Breast epithelium (tissue), 4 donors: ENCODE measurements at regions not wholly inside any gene's neighbourhood (a gene's known extent, or its start where the extent isn't known, plus 50 kb on each side); places are given as distances from the start of the nearest gene placed in this dataset.

Source experiments
- DNase-seq, 2 donors: peaks; one replicate each; pipeline ENCODE4 v3.0.0-alpha.2; 2019; ENCODE audit warnings: low spot score in 2 of 2
- H3K27ac ChIP-seq, 2 donors: fragments of 200-600 bp; sonication (generic) in 1 of 2; one replicate each; pipeline ENCODE4 v1.5.1; 2016 to 2019; ENCODE audit warnings: mild to moderate bottlenecking in 1 of 2
- H3K27me3 ChIP-seq, 2 donors: fragments of 200-600 bp; sonication (generic) in 1 of 2; one replicate each; pipeline versions ENCODE4 v1.5.1 to v1.6.0; 2017 to 2019; ENCODE audit warnings: control low read depth in 1 of 2, mild to moderate bottlenecking in 1 of 2
- H3K36me3 ChIP-seq: fragments of 200-600 bp; one replicate; pipeline ENCODE4 v1.5.1; 2019
- H3K4me1 ChIP-seq, 2 donors: fragments of 200-600 bp; sonication (generic); one replicate each; pipeline ENCODE4 v1.5.1; 2016 to 2019; ENCODE audit warnings: control low read depth in 1 of 2
- H3K4me3 ChIP-seq, 3 donors: fragments of 200-600 bp; sonication (generic); 1 replicate in 2 of 3; 2 replicates in 1 of 3; pipeline ENCODE4 v1.5.1; 2016 to 2019; ENCODE audit warnings: mild to moderate bottlenecking in 3 of 3, moderate library complexity in 2 of 3
- H3K9me3 ChIP-seq, 2 donors: fragments of 200-600 bp; sonication (generic) in 1 of 2; one replicate each; pipeline ENCODE4 v1.5.1; 2016 to 2019; ENCODE audit warnings: control low read depth in 1 of 2
- CTCF ChIP-seq, 3 donors: fragments of 450-650 bp; IDR thresholded peaks; one replicate each; pipeline ENCODE4 v1.5.1; 2016 to 2017; ENCODE audit warnings: antibody characterized with exemption in 3 of 3, mild to moderate bottlenecking in 3 of 3, moderate library complexity in 3 of 3
- POLR2A ChIP-seq: fragments of 450-650 bp; IDR thresholded peaks from one replicate; pipeline ENCODE4 v1.6.1; 2016; ENCODE audit warnings: antibody characterized with exemption, mild to moderate bottlenecking, moderate library complexity
- POLR2AphosphoS5 ChIP-seq, 3 donors: sonication (generic); formaldehyde crosslinking; IDR thresholded peaks; one replicate each; pipeline ENCODE4 v1.6.1; 2017; ENCODE audit warnings: antibody characterized with exemption in 3 of 3
- intact Hi-C: fragments of 100-400 bp; cut with DNase I; formaldehyde crosslinking; loops from one replicate; pipeline ENCODE4 v1.15.1; 2023; ENCODE audit warnings: low total_unique reads

- TF ChIP-seq POLR2AphosphoS5 (IDR thresholded peaks at IDR 0.05) (no peak), POLR2A (no peak), CTCF (IDR thresholded peaks at IDR 0.05) (no peak)
- intact Hi-C loops, result loop anchor here (10.0 kb wide), 1 partner anchor 1892 kb away; no protein-coding TSS in a partner anchor
- no peak for DNase-seq
- no peaks in the 10 kb centered on the region for H3K36me3 ChIP-seq
- H3K9me3 ChIP-seq, result no peaks in the 10 kb centered on the region
- H3K4me1 ChIP-seq, result no peaks in the 10 kb centered on the region
- H3K27ac ChIP-seq, result no peak overlapping the region
- no peak overlapping the region for H3K4me3 ChIP-seq
- H3K27me3 ChIP-seq, result no peaks in the 10 kb centered on the region
Observed at GRCh38 chr12:3436461-3437065, 54.4 kb upstream of the PRMT8 start.

GRCh38 chr12:3437986-3438385 lies 53.0 kb upstream of the PRMT8 start:
- Histone ChIP-seq H3K27me3 (no peaks in the 10 kb centered on the region), H3K9me3 (no peaks in the 10 kb centered on the region), H3K36me3 (no peaks in the 10 kb centered on the region), H3K4me1 (no peaks in the 10 kb centered on the region), H3K4me3 (no peak overlapping the region), H3K27ac (no peak overlapping the region)
- no peak for DNase-seq
- intact Hi-C loops, result loop anchor here (10.0 kb wide), 1 partner anchor 1893 kb away; no protein-coding TSS in a partner anchor
- TF ChIP-seq POLR2A, result no peak
- no peak for TF ChIP-seq POLR2AphosphoS5 (IDR thresholded peaks at IDR 0.05)
- no peak for TF ChIP-seq CTCF (IDR thresholded peaks at IDR 0.05)

GRCh38 chr12:3438401-3438800 lies 52.6 kb upstream of the PRMT8 start:
- Histone ChIP-seq H3K4me3 (no peak overlapping the region), H3K9me3 (no peaks in the 10 kb centered on the region), H3K27ac (no peak overlapping the region), H3K27me3 (no peaks in the 10 kb centered on the region), H3K36me3 (no peaks in the 10 kb centered on the region), H3K4me1 (no peaks in the 10 kb centered on the region)
- intact Hi-C loops, result loop anchor here (10.0 kb wide), 1 partner anchor 1894 kb away; no protein-coding TSS in a partner anchor
- no peak for DNase-seq
- TF ChIP-seq CTCF (IDR thresholded peaks at IDR 0.05) (no peak), POLR2A (no peak)
